ENCODE measurements at regions not wholly inside any gene's neighbourhood (a gene's known extent, or its start where the extent isn't known, plus 50 kb on each side); places are given as distances from the start of the nearest gene placed in this dataset.

DNA sequence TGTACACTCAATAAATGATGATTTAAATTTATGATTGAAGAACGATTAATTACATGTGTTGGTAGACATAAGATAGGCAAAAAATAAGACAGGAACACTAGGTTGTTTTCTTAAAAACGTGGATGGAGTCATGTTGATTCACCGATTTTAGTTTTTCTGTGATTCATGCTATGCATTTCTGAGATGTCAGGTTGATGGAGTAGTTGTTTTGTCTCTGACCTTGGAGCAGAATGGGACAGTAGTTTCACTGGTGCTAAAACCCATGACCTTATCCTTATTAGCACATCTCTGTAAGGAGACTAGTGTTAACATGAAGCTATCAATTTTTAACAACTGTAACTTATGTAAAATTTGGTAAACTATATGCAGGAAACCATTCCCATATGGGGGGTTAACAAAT is 611.6 kb upstream of the FZD8 start:
- H3K4me3 ChIP-seq (replicated peaks in 1 of 3; ENCODE audit: low read depth in 2 of 3, low read length in 3 of 3), result no peak overlapping the region
- no peaks in the 10 kb centered on the region for H3K27me3 ChIP-seq (ENCODE audit: control insufficient read depth in 2 of 2, insufficient read depth in 2 of 2, low read length in 2 of 2)
- no peak overlapping the region for H3K9ac ChIP-seq (ENCODE audit: insufficient read depth, low read length, poor library complexity, severe bottlenecking)
- WGBS (ENCODE audit: insufficient coverage), result 17% methylated on average over 1 of the region's 3 CpGs
- Mint-ChIP-seq H3K36me3 (no peaks in the 10 kb centered on the region), H3K4me1 (no peaks in the 10 kb centered on the region), H3K4me3 (no peak overlapping the region), H3K27me3 (ENCODE audit: low read depth in 3 of 3) (no peaks in the 10 kb centered on the region), H3K27ac (no peak overlapping the region), H3K9me3 (peaks cover 0 to 4% (median 0%) of the 10 kb centered on the region in 7 donors)
- TF ChIP-seq, protein P1, sequence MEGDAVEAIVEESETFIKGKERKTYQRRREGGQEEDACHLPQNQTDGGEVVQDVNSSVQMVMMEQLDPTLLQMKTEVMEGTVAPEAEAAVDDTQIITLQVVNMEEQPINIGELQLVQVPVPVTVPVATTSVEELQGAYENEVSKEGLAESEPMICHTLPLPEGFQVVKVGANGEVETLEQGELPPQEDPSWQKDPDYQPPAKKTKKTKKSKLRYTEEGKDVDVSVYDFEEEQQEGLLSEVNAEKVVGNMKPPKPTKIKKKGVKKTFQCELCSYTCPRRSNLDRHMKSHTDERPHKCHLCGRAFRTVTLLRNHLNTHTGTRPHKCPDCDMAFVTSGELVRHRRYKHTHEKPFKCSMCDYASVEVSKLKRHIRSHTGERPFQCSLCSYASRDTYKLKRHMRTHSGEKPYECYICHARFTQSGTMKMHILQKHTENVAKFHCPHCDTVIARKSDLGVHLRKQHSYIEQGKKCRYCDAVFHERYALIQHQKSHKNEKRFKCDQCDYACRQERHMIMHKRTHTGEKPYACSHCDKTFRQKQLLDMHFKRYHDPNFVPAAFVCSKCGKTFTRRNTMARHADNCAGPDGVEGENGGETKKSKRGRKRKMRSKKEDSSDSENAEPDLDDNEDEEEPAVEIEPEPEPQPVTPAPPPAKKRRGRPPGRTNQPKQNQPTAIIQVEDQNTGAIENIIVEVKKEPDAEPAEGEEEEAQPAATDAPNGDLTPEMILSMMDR (IDR thresholded peaks at IDR 0.05), result no peak
- no peak overlapping the region for H2AFZ ChIP-seq (ENCODE audit: insufficient read depth, low read depth, low read length, poor library complexity, severe bottlenecking)
- H3K79me2 ChIP-seq (ENCODE audit: insufficient read depth, low read length), result no peaks in the 10 kb centered on the region
- no peaks in the 10 kb centered on the region for H3K9me3 ChIP-seq (replicated peaks in 1 of 2; ENCODE audit: control insufficient read depth in 1 of 2, insufficient read depth in 1 of 2, low read length in 2 of 2)
- H3K27ac ChIP-seq (ENCODE audit: low read depth in 1 of 2, low read length in 2 of 2), result no peak overlapping the region
- no peak for DNase-seq
- intact Hi-C loops (cut with micrococcal nuclease), result no loop called here
- H3K4me2 ChIP-seq (replicated peaks; ENCODE audit: extremely low read depth, low read length, poor library complexity, severe bottlenecking), result no peak overlapping the region
- no peaks in the 10 kb centered on the region for H3K4me1 ChIP-seq (ENCODE audit: control insufficient read depth in 1 of 2, insufficient read depth in 2 of 2, low read length in 2 of 2)
- H4K20me1 ChIP-seq (ENCODE audit: insufficient read depth, low read length), result no peaks in the 10 kb centered on the region
- H3K36me3 ChIP-seq (replicated peaks in 1 of 2; ENCODE audit: control insufficient read depth in 1 of 2, insufficient read depth in 2 of 2, low read length in 2 of 2), result no peaks in the 10 kb centered on the region

- no peaks in the 10 kb centered on the region for H4K20me1 ChIP-seq (ENCODE audit: insufficient read depth, low read length)
- no peaks in the 10 kb centered on the region for H3K36me3 Mint-ChIP-seq
- no peaks in the 10 kb centered on the region for H3K36me3 ChIP-seq (replicated peaks in 1 of 2; ENCODE audit: control insufficient read depth in 1 of 2, insufficient read depth in 2 of 2, low read length in 2 of 2)
- H3K4me2 ChIP-seq (replicated peaks; ENCODE audit: extremely low read depth, low read length, poor library complexity, severe bottlenecking), result no peak overlapping the region
- H3K9ac ChIP-seq (ENCODE audit: insufficient read depth, low read length, poor library complexity, severe bottlenecking), result no peak overlapping the region
- no peak overlapping the region for H3K4me3 Mint-ChIP-seq
- H3K27me3 Mint-ChIP-seq (ENCODE audit: low read depth in 3 of 3), result no peaks in the 10 kb centered on the region
- intact Hi-C loops (cut with micrococcal nuclease), result no loop called here
- TF ChIP-seq, protein P1 (IDR thresholded peaks at IDR 0.05), result no peak
- H3K27ac Mint-ChIP-seq, result no peak overlapping the region
- H3K27ac ChIP-seq (ENCODE audit: low read depth in 1 of 2, low read length in 2 of 2), result no peak overlapping the region
- no peaks in the 10 kb centered on the region for H3K79me2 ChIP-seq (ENCODE audit: insufficient read depth, low read length)
- H3K27me3 ChIP-seq (ENCODE audit: control insufficient read depth in 2 of 2, insufficient read depth in 2 of 2, low read length in 2 of 2), result no peaks in the 10 kb centered on the region
- no peaks in the 10 kb centered on the region for H3K4me1 ChIP-seq (ENCODE audit: control insufficient read depth in 1 of 2, insufficient read depth in 2 of 2, low read length in 2 of 2)
- H3K9me3 Mint-ChIP-seq, result peaks cover 0 to 4% (median 0%) of the 10 kb centered on the region in 7 donors
- H2AFZ ChIP-seq (ENCODE audit: insufficient read depth, low read depth, low read length, poor library complexity, severe bottlenecking), result no peak overlapping the region
- no peaks in the 10 kb centered on the region for H3K4me1 Mint-ChIP-seq
- DNase-seq, result no peak
- 94% methylated on average over 3 of the region's 4 CpGs for WGBS (ENCODE audit: insufficient coverage)
- no peak overlapping the region for H3K4me3 ChIP-seq (replicated peaks in 1 of 3; ENCODE audit: low read depth in 2 of 3, low read length in 3 of 3)
- no peaks in the 10 kb centered on the region for H3K9me3 ChIP-seq (replicated peaks in 1 of 2; ENCODE audit: control insufficient read depth in 1 of 2, insufficient read depth in 1 of 2, low read length in 2 of 2)
Measured at GRCh38 chr10:36251068-36251467, 609.0 kb upstream of the FZD8 start.
